ENCODE measurements at regions not wholly inside any gene's neighbourhood (a gene's known extent, or its start where the extent isn't known, plus 50 kb on each side); places are given as distances from the start of the nearest gene placed in this dataset.

DNA sequence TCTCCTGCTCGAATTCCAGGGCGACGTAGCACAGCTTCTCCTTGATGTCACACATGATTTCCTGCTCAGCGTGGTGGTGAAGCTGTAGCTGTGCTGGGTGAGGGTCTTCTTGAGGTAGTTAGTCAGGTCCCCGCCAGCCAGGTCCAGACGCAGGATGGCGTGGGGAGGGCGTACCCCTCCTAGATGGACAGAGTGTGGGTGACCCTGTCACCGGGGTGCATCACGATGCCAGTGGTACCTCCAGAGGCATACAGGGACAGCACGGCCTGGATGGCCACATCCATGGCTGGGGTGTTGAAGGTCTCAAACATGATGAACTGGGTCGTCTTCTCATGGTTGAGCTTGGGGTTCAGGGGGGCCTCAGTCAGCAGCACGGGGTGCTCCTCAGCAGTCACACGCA, 110.2 kb upstream of the CNR1 start:
- ATAC-seq (replicated peaks in 1 of 4) (no peak), DNase-seq (no peak)
- no peaks in the 10 kb centered on the region for H3K36me3 Mint-ChIP-seq
- whole genome bisulfite sequencing (ENCODE audit: insufficient coverage): 86% methylated on average over 13 of the region's 14 CpGs
- no peaks in the 10 kb centered on the region for H3K36me3 ChIP-seq (ENCODE audit: control insufficient read depth in 2 of 2, extremely low read depth in 1 of 2, insufficient read depth in 1 of 2, low read length in 1 of 2)
- no peak overlapping the region for H3K27ac Mint-ChIP-seq
- no peaks in the 10 kb centered on the region for H3K9me3 ChIP-seq
- ChIA-PET POLR2A (no interaction called here), CTCF (no interaction called here)
- H3K27ac ChIP-seq (ENCODE audit: low read length): no peak overlapping the region
- no peaks in the 10 kb centered on the region for H3K9me3 Mint-ChIP-seq
- no peaks in the 10 kb centered on the region for H3K27me3 Mint-ChIP-seq
- H3K4me1 ChIP-seq (ENCODE audit: control insufficient read depth in 1 of 2, extremely low read depth in 1 of 2, insufficient read depth in 2 of 2, low read length in 2 of 2): no peaks in the 10 kb centered on the region
- H3K4me1 Mint-ChIP-seq: no peaks in the 10 kb centered on the region
- no peak overlapping the region for H3K4me3 ChIP-seq (ENCODE audit: control insufficient read depth in 1 of 2, extremely low read depth in 1 of 2, low read length in 1 of 2)
- no peak overlapping the region for H3K4me3 Mint-ChIP-seq
- H3K27me3 ChIP-seq (replicated peaks in 1 of 2; ENCODE audit: control insufficient read depth in 2 of 2, extremely low read depth in 1 of 2, insufficient read depth in 2 of 2, low read length in 1 of 2): no peaks in the 10 kb centered on the region

DNA sequence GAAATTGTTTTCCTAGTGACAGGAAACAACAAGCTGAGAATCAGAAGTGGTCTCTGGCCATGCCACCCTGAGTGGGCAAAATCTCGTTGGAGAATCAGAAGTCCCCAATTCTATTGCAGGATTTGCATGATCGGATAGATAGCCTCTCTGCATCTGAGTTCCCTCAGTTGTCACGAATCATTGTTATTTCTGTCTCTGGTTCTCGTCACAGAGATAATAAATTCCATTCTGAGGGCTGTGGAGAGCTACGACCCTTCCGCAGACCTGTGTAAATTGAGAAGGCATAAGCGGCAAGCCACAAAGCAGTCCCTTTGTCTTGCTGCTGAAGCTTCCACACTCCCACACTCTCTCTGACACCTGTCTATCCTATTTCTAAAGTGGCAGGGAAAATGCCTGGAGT, 102.4 kb upstream of the CNR1 start:
- no peak overlapping the region for H3K4me3 Mint-ChIP-seq
- H3K27ac Mint-ChIP-seq: no peak overlapping the region
- H3K27me3 Mint-ChIP-seq: peaks cover 1 to 14% of the 10 kb centered on the region in 2 donors
- Histone ChIP-seq H3K27me3 (replicated peaks in 1 of 2; ENCODE audit: control insufficient read depth in 2 of 2, extremely low read depth in 1 of 2, insufficient read depth in 2 of 2, low read length in 1 of 2) (peaks cover 0 to 5% of the 10 kb centered on the region in 2 experiments), H3K27ac (ENCODE audit: low read length) (no peak overlapping the region), H3K36me3 (ENCODE audit: control insufficient read depth in 2 of 2, extremely low read depth in 1 of 2, insufficient read depth in 1 of 2, low read length in 1 of 2) (no peaks in the 10 kb centered on the region), H3K4me3 (ENCODE audit: control insufficient read depth in 1 of 2, extremely low read depth in 1 of 2, low read length in 1 of 2) (no peak overlapping the region), H3K9me3 (no peaks in the 10 kb centered on the region), H3K4me1 (ENCODE audit: control insufficient read depth in 1 of 2, extremely low read depth in 1 of 2, insufficient read depth in 2 of 2, low read length in 2 of 2) (no peaks in the 10 kb centered on the region)
- no peak for ATAC-seq (replicated peaks in 1 of 4)
- 18% methylated on average over 2 of the region's 7 CpGs for WGBS (ENCODE audit: insufficient coverage)
- CTCF ChIA-PET: no interaction called here
- POLR2A ChIA-PET: no interaction called here
- no peaks in the 10 kb centered on the region for H3K4me1 Mint-ChIP-seq
- DNase-seq: no peak
- H3K36me3 Mint-ChIP-seq: no peaks in the 10 kb centered on the region
- H3K9me3 Mint-ChIP-seq: no peaks in the 10 kb centered on the region

DNA sequence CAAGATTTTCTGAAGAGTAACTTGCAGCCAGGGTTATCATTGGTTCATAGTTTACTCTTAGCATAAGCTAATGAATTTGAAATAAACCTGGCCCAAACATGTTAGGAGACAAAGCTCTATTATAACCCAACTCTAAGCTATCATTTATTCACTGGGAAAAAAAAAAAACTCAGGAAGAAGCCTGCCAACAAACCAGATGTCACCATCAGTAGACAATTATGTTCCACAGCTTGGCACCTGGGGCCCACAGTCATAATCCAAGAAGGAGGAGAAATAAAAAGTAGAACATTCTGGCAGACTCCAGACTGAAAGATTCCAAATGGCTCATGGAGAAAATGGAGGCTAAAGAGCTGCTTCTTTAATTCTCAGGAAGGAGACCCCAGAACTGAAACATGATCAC, 100.0 kb upstream of the CNR1 start:
- DNase-seq (no peak), ATAC-seq (replicated peaks in 1 of 4) (no peak)
- CTCF ChIA-PET: no interaction called here
- Mint-ChIP-seq H3K36me3 (no peaks in the 10 kb centered on the region), H3K9me3 (no peaks in the 10 kb centered on the region), H3K27me3 (peaks cover 11 to 17% of the 10 kb centered on the region in 2 donors), H3K4me1 (no peaks in the 10 kb centered on the region), H3K4me3 (no peak overlapping the region), H3K27ac (no peak overlapping the region)
- Histone ChIP-seq H3K27me3 (replicated peaks in 1 of 2; ENCODE audit: control insufficient read depth in 2 of 2, extremely low read depth in 1 of 2, insufficient read depth in 2 of 2, low read length in 1 of 2) (peaks cover 0 to 6% of the 10 kb centered on the region in 2 experiments), H3K4me3 (ENCODE audit: control insufficient read depth in 1 of 2, extremely low read depth in 1 of 2, low read length in 1 of 2) (no peak overlapping the region), H3K4me1 (ENCODE audit: control insufficient read depth in 1 of 2, extremely low read depth in 1 of 2, insufficient read depth in 2 of 2, low read length in 2 of 2) (no peaks in the 10 kb centered on the region), H3K9me3 (no peaks in the 10 kb centered on the region), H3K27ac (ENCODE audit: low read length) (no peak overlapping the region), H3K36me3 (ENCODE audit: control insufficient read depth in 2 of 2, extremely low read depth in 1 of 2, insufficient read depth in 1 of 2, low read length in 1 of 2) (no peaks in the 10 kb centered on the region)
- POLR2A ChIA-PET: no interaction called here

DNA sequence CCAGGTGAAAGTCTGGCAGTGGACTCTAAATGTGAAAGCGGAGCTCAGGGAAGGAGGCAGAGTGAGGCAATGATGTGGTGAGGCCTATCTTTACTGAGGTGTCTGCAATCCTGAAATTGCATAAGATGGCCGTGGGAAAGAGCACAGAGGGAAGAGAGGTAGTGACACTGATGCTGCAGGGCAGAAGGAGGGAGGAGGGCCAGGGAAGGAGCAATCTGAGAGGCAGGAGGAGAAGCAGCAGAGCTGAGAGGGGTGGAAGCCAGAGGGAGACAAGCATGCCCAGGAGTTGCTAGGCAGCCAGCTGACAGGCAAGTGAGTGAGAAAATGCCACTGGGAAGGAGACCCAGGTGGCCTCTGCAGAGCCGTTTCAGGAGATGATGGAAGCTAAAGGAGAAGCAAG, 97.4 kb upstream of the CNR1 start:
- Mint-ChIP-seq H3K27me3 (peaks cover 11 to 16% of the 10 kb centered on the region in 2 donors), H3K4me1 (no peaks in the 10 kb centered on the region), H3K36me3 (no peaks in the 10 kb centered on the region), H3K4me3 (no peak overlapping the region), H3K9me3 (no peaks in the 10 kb centered on the region), H3K27ac (no peak overlapping the region)
- no peak for DNase-seq
- Histone ChIP-seq H3K4me1 (ENCODE audit: control insufficient read depth in 1 of 2, extremely low read depth in 1 of 2, insufficient read depth in 2 of 2, low read length in 2 of 2) (no peaks in the 10 kb centered on the region), H3K4me3 (ENCODE audit: control insufficient read depth in 1 of 2, extremely low read depth in 1 of 2, low read length in 1 of 2) (no peak overlapping the region), H3K27ac (ENCODE audit: low read length) (no peak overlapping the region), H3K27me3 (replicated peaks in 1 of 2; ENCODE audit: control insufficient read depth in 2 of 2, extremely low read depth in 1 of 2, insufficient read depth in 2 of 2, low read length in 1 of 2) (peaks cover 0 to 6% of the 10 kb centered on the region in 2 experiments), H3K9me3 (no peaks in the 10 kb centered on the region), H3K36me3 (ENCODE audit: control insufficient read depth in 2 of 2, extremely low read depth in 1 of 2, insufficient read depth in 1 of 2, low read length in 1 of 2) (no peaks in the 10 kb centered on the region)
- no peak for ATAC-seq (replicated peaks in 1 of 4)
- WGBS (ENCODE audit: insufficient coverage): 68% methylated on average over 3 of the region's 3 CpGs
- CTCF ChIA-PET: no interaction called here
- POLR2A ChIA-PET: no interaction called here

DNA sequence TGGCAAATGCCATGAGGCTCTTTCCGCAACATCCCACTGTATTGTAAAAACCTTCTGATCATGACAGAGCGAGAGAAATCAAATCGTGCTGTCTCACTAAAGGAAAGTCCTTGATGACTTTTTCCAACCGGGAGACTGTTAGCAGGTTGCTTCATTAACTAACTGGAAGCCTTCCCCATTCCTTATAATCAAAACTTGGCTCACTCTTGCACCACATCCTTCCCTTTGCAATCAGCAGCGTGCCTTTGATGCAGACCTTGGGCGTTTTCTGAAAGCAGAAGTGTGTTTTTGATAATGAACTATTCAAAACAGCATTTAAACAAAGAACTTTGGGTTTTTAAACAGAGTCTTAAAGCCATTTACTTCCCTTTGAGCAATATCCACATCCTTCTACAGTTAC, 96.2 kb upstream of the CNR1 start:
- Histone ChIP-seq H3K9me3 (no peaks in the 10 kb centered on the region), H3K4me1 (ENCODE audit: control insufficient read depth in 1 of 2, extremely low read depth in 1 of 2, insufficient read depth in 2 of 2, low read length in 2 of 2) (no peaks in the 10 kb centered on the region), H3K36me3 (ENCODE audit: control insufficient read depth in 2 of 2, extremely low read depth in 1 of 2, insufficient read depth in 1 of 2, low read length in 1 of 2) (no peaks in the 10 kb centered on the region), H3K4me3 (ENCODE audit: control insufficient read depth in 1 of 2, extremely low read depth in 1 of 2, low read length in 1 of 2) (no peak overlapping the region), H3K27ac (ENCODE audit: low read length) (no peak overlapping the region), H3K27me3 (replicated peaks in 1 of 2; ENCODE audit: control insufficient read depth in 2 of 2, extremely low read depth in 1 of 2, insufficient read depth in 2 of 2, low read length in 1 of 2) (peaks cover 0 to 6% of the 10 kb centered on the region in 2 experiments)
- Mint-ChIP-seq H3K4me1 (no peaks in the 10 kb centered on the region), H3K9me3 (peaks cover 0 to 4% (median 0%) of the 10 kb centered on the region in 3 donors), H3K36me3 (no peaks in the 10 kb centered on the region), H3K4me3 (no peak overlapping the region), H3K27me3 (peaks cover 11% of the 10 kb centered on the region in 2 donors), H3K27ac (no peak overlapping the region)
- ATAC-seq (replicated peaks in 1 of 4) (no peak), DNase-seq (no peak)
- CTCF ChIA-PET: interaction anchor here in 1 of 2 donors (0.7 kb wide), 1 partner anchor 16 kb away, joined by 3 read pairs; no protein-coding TSS in a partner anchor
- 72% methylated on average over 3 of the region's 6 CpGs for WGBS (ENCODE audit: insufficient coverage)
- POLR2A ChIA-PET: no interaction called here

DNA sequence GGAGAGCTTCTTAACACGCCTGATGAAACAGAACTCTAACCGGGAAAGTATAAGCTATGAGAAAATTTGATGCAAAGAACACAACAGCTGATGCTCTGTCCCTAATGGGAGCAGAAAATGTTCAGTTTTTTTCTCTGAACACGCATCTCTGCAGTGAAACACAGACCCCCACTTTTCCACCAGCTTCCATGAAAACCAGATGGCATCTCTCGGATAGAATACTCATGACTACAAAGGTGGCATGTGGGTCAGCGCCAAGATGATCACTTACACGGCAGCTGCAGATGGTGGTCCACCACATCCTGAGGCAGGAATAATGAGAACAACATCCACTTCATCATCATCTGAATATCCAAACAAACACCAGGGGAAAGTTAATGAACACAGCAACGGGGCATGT, 85.2 kb upstream of the CNR1 start:
- Histone ChIP-seq H3K36me3 (ENCODE audit: control insufficient read depth in 2 of 2, extremely low read depth in 1 of 2, insufficient read depth in 1 of 2, low read length in 1 of 2) (no peaks in the 10 kb centered on the region), H3K27me3 (replicated peaks in 1 of 2; ENCODE audit: control insufficient read depth in 2 of 2, extremely low read depth in 1 of 2, insufficient read depth in 2 of 2, low read length in 1 of 2) (peaks cover 0 to 4% of the 10 kb centered on the region in 2 experiments), H3K4me3 (ENCODE audit: control insufficient read depth in 1 of 2, extremely low read depth in 1 of 2, low read length in 1 of 2) (no peak overlapping the region), H3K9me3 (no peaks in the 10 kb centered on the region), H3K4me1 (ENCODE audit: control insufficient read depth in 1 of 2, extremely low read depth in 1 of 2, insufficient read depth in 2 of 2, low read length in 2 of 2) (no peaks in the 10 kb centered on the region), H3K27ac (ENCODE audit: low read length) (no peak overlapping the region)
- CTCF ChIA-PET: no interaction called here
- DNase-seq: no peak
- H3K36me3 Mint-ChIP-seq: no peaks in the 10 kb centered on the region
- peaks cover 7 to 9% of the 10 kb centered on the region in 2 donors for H3K27me3 Mint-ChIP-seq
- H3K27ac Mint-ChIP-seq: no peak overlapping the region
- peaks cover 8 to 14% (median 14%) of the 10 kb centered on the region in 3 donors for H3K9me3 Mint-ChIP-seq
- no peak overlapping the region for H3K4me3 Mint-ChIP-seq
- H3K4me1 Mint-ChIP-seq: no peaks in the 10 kb centered on the region
- 60% methylated on average over 1 of the region's 7 CpGs for WGBS (ENCODE audit: insufficient coverage)
- no peak for ATAC-seq (replicated peaks in 1 of 4)
- POLR2A ChIA-PET: no interaction called here

DNA sequence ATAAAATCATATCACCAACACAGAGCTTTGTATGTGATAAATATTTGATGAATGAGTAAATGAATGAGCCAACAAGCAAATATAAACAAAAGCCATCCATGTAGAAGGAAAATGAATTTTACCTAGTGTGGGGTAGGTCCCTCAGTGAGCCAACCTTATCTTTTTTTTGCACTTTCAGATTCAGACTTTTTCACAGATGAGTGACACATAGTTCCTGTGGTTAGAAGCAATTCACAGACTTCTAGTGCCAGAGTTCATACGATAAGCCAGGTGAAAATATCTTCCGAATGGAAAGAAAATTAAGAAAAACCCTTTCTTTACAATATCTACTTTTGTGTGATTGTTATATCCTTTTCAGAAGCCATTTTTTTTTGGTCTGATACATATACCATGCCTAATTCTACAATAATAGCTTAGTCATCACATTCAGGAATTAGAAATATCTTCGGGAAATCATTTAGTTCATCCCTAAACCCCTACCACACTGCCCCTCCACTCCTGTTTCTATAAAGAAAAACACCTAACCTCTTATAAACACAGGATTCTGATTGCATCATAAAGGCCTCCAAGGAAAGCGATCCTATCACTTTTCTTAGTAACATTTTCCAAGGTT, 82.7 kb upstream of the CNR1 start:
- CTCF ChIA-PET: no interaction called here
- Mint-ChIP-seq H3K9me3 (peaks cover 0 to 3% (median 0%) of the 10 kb centered on the region in 3 donors), H3K36me3 (no peaks in the 10 kb centered on the region)

More for the DNA sequence above, 82.7 kb upstream of the CNR1 start:
- no peaks in the 10 kb centered on the region for H3K4me1 ChIP-seq (ENCODE audit: control insufficient read depth in 1 of 2, extremely low read depth in 1 of 2, insufficient read depth in 2 of 2, low read length in 2 of 2)
- H3K4me3 ChIP-seq (ENCODE audit: control insufficient read depth in 1 of 2, extremely low read depth in 1 of 2, low read length in 1 of 2): no peak overlapping the region
- WGBS (ENCODE audit: insufficient coverage): 67% methylated on average over 1 of the region's 4 CpGs
- ATAC-seq (replicated peaks in 1 of 4): no peak
- H3K36me3 ChIP-seq (ENCODE audit: control insufficient read depth in 2 of 2, extremely low read depth in 1 of 2, insufficient read depth in 1 of 2, low read length in 1 of 2): no peaks in the 10 kb centered on the region
- POLR2A ChIA-PET: no interaction called here
- no peaks in the 10 kb centered on the region for H3K9me3 ChIP-seq
- H3K27ac ChIP-seq (ENCODE audit: low read length): no peak overlapping the region
- peaks cover 18 to 20% of the 10 kb centered on the region in 2 donors for H3K27me3 Mint-ChIP-seq
- H3K4me3 Mint-ChIP-seq: no peak overlapping the region
- no peak overlapping the region for H3K27ac Mint-ChIP-seq
- no peaks in the 10 kb centered on the region for H3K4me1 Mint-ChIP-seq
- H3K27me3 ChIP-seq (replicated peaks in 1 of 2; ENCODE audit: control insufficient read depth in 2 of 2, extremely low read depth in 1 of 2, insufficient read depth in 2 of 2, low read length in 1 of 2): peaks cover 0 to 6% of the 10 kb centered on the region in 2 experiments
- DNase-seq: no peak
